NCI-H1092 treated with DMSO at 0.1 percent for 48 hours (cell line): ENCODE measurements at regions not wholly inside any gene's neighbourhood (a gene's known extent, or its start where the extent isn't known, plus 50 kb on each side); places are given as distances from the start of the nearest gene placed in this dataset.

Experiments
- DNase-seq: peaks from one replicate; lab custom pipeline; 2025; lab: John Stamatoyannopoulos, UW

GRCh38 chr14:22039938-22040780, 366.5 kb upstream of the OR4E1 start:
- no peak for DNase-seq

- DNase-seq = no peak
Observed at GRCh38 chr14:22036541-22037239, 363.1 kb upstream of the OR4E1 start.

DNA sequence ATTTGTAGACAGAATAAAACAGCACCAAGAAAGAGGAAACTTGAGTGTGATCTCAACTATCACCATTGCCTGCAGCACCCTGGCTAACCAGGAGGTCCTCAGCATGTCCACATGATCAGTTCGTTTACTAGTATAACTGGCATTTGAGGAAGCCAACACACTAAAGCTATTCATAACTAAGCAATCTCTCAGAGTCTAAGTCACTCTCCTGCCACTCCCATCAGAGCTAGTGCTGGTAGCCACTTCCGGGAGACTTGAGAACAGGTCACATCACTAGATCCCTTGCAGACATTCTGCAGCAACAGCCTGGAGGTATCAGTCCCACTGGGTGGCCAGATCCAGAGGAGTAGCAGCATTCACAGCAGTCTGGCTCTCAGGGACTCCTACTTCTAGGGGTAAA, 352.9 kb upstream of the OR4E1 start:
- DNase-seq = no peak

DNA sequence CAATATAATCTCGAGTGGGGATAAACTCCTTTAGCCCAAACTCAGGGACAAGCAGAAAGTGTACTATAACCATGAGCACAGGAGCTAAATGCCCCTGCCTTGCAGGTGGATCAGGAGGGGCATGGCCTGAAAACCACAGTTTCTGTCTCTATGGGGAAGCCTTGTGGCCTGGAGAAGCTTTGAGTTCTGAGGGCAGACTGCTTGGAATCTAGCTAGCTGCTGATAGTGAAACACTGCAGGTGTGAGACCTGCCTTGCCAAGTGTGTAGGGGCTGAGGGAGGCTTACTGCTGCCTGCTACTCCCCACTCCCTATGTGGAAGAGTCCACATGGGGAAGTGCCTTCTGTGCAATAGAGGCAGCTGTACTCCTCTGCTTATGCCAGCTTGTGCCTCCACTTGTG, 352.3 kb upstream of the OR4E1 start:
- no peak for DNase-seq

DNA sequence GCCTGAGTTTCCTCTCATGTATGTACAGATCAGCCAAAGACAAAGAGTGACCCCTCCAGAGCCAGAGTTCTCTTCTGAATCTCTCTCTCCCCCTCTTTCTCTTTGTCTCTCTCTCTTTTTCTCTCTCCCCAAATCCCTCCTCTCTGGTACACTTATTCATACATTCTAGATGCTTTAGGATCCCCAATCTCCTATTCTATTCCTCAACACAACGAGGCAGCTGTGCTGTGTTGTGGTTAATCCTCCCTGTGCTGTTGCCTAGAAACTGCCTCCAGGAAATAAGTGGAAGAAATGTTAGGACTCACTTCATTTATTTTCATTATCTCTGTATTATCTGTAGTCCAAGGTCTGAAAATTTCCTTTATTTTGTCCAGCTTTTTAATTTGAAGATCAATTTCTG, 350.5 kb upstream of the OR4E1 start:
- DNase-seq = no peak

GRCh38 chr14:22018890-22019289, 345.3 kb upstream of the OR4E1 start:
- DNase-seq = no peak

DNA sequence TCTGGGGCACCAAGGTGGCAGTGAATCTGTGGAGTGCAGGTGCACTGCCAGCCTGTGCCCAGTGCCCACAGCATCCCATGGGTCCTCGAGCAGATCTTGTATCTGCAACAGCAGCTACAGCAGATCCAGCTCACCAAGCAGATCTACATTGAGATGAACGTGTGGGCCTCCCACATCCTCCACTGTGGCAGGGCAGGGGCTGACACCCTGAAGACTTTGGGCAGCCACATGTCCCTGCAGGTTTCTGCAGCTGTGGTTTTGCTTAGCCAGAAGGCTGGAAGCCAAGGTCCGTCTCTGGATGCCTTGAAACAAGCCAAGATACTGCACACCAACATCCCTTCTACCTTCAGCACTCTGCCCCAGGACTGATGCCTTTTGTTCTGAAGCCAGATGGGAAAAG, 338.8 kb upstream of the OR4E1 start:
- no peak for DNase-seq

GRCh38 chr14:22011253-22011642, 337.6 kb upstream of the OR4E1 start:
- no peak for DNase-seq

DNA sequence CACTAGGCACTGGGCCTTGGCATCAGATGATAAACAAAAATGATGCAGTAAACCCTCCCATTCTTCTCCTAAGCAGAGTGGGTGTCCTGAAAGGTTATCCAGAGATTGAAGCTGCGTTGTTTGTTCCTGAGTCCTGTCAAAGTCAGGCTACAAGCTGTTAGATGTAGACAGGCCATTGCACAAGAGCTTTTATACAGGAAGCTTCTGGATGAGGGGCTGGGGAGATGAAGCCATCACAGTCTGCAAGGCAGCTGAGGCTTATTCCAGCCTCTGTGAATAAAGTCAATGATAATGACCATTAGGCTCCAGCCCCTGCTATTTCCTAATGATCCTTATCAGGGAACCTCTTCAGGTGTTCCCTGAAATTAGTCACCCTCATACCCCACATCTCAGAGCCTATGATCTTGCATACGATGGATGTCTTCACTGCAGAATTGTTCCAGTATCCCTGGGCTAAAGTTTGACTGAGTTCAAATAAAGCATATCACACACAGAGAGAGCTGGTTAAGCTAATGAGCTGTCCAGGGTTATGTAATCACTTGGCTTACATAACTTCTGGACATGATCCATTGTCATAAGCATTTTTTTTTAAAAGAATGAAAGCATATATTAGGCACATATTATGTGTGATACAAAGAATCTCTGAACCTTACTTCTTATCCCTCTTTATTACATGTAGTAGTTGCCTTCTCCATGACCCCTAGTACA, 337.1 kb upstream of the OR4E1 start:
- no peak for DNase-seq

DNA sequence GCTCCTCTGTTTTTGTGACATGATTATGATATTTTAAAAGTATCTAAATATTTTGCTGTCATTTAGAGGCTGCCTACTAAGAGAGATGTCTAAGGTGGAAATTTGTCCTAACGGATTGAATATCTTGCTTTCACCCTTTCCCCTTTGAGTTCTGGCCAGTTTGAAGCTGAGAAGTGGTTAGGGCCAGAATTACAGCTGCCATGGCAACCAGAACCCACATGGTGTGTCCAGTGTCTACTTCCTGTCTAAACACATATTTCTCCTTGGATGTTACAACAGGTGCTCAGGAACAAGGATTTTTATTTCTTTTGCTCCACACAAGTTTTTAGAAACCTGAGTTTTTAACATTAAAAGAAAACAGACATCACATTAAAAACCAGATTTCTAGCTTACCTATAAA, 335.1 kb upstream of the OR4E1 start:
- DNase-seq = no peak

- DNase-seq = no peak
Observed at GRCh38 chr14:22007784-22008412, 334.3 kb upstream of the OR4E1 start.

DNA sequence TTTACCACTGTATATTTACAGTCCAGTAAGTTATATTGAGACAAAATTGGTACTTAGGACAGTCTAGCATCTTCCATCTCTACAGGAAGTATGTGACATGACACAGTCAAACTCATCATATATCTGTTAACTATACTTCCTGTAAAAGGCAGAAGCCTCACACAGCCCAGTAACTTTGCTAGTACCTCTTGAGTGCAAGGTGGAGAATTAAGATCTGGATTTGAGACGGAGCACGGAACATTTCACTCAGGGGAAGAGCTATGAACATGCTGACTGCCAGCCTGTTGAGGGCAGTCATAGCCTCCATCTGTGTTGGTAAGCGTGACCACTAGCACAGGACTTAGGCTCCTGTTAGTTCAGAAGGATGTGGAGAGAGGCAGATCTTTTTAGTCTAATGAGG, 333.7 kb upstream of the OR4E1 start:
- no peak for DNase-seq

GRCh38 chr14:22003461-22003860, 329.8 kb upstream of the OR4E1 start:
- no peak for DNase-seq

GRCh38 chr14:22002860-22003284, 329.3 kb upstream of the OR4E1 start:
- no peak for DNase-seq

- no peak for DNase-seq
Observed at GRCh38 chr14:21999402-21999801, 325.8 kb upstream of the OR4E1 start.

DNA sequence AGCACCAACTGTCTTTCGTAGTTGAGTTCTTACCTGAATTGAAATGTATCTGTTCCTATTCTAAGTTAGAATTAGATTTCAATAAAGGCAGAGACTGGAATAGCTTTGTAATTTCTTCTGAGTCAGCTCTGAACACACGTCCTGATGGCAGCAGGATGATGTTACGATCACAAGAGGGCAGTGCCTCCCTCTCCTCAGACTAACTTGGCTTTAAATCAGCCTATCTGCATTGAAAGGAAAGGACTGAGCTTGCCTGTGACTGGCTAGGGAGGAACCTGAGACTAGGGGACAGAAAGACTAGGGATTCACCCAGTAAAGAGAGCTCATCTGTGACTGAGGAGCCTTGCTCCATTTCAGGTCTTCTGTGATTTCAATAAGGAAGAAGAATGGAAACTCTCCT, 323.7 kb upstream of the OR4E1 start:
- DNase-seq = no peak

DNA sequence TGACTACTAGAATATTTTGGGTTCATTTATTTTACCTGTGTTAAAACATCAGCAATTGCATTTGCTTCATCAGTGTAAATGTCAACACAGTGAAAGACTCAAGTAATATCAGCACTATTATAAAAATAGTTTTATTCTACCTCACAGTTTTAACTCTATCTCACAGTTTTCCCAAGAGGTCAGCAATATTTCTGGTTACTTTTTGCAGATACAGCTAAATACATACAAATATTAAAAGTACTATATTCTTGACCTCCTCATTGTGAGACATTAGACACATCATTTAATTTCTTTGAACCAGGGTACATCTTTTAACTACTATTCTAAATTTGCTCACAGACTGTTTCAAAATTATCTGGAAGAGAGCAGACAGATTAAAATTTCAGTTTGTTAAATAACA, 321.7 kb upstream of the OR4E1 start:
- no peak for DNase-seq

- no peak for DNase-seq
Observed at GRCh38 chr14:21993837-21994236, 320.2 kb upstream of the OR4E1 start.

DNA sequence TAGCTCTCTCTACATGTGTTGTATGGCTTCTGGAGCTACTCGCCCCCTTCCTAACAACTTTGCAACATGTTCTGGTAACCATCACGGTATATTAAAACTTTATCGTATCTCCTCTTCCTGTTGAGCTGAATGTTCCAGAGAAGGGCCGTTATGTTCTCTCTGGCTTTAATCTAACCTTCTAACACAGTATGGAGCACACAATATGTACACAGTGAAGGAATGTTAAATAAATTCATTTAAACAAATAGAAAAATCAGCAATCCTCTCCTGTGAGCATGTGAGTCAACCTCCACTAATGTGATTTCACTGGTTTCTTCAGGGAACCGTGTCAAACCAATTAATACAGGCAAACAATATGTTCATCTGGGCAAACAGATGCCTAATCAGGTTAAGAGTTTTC, 319.5 kb upstream of the OR4E1 start:
- no peak for DNase-seq

GRCh38 chr14:21991130-21991529, 317.5 kb upstream of the OR4E1 start:
- no peak for DNase-seq

DNA sequence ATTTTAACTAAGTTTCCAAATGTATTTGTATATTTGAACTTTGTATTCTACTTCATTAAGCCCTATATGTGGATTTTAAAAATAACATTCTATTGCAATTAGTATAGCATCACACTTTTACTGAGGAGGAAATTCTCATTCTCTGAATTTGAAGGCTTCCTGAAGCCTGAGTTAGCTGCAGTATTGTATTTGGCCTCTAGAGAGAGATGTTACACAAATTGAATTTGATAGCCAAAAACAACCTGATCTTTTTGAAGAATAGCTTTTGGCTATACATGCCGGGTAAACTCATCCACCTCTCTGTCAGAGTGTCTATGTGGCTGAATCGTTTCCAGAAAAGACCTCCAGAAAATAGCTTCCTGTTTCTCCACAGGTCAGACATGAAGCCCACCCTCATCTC, 316.5 kb upstream of the OR4E1 start:
- no peak for DNase-seq

GRCh38 chr14:21989090-21989489, 315.5 kb upstream of the OR4E1 start:
- DNase-seq = no peak

- no peak for DNase-seq
Observed at GRCh38 chr14:21988413-21988812, 314.8 kb upstream of the OR4E1 start.
